ENCODE measurements at regions not wholly inside any gene's neighbourhood (a gene's known extent, or its start where the extent isn't known, plus 50 kb on each side); places are given as distances from the start of the nearest gene placed in this dataset.

DNA sequence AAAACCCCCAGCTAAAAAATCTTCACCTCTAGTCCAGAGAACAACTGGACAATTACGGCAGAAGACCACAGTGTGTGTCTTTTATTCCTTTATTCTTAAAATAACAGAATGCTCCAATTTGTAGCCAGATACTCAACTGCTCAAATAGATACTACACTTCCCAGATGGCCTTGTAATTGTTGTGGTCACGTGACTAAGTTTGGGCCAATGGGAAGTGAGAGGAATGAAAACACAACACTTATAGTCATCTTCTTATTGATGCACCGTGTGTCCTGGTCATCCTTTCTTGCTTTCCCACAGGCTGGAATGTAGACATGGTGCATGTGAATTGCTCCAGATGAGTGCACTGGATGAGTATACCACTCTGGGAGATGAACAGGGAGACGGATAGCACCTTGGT, 145.1 kb downstream of the CDC42EP3 start:
- no peaks in the 10 kb centered on the region for H3K27me3 ChIP-seq (ENCODE audit: low read depth)
- no peaks in the 10 kb centered on the region for H3K9me3 ChIP-seq
- H3K27ac ChIP-seq: no peak overlapping the region
- peaks cover 18% of the 10 kb centered on the region for H3K4me1 ChIP-seq
- ATAC-seq (no peak), DNase-seq (no peak)
- H3K4me3 ChIP-seq: no peak overlapping the region
- no peak for TF ChIP-seq CTCF (IDR thresholded peaks at IDR 0.05)
- intact Hi-C loops (cut with DNase I): no loop called here
- H3K36me3 ChIP-seq: no peaks in the 10 kb centered on the region

- H3K27me3 ChIP-seq (ENCODE audit: low read depth): no peaks in the 10 kb centered on the region
- peaks cover 18% of the 10 kb centered on the region for H3K4me1 ChIP-seq
- no peak for ATAC-seq
- no peak overlapping the region for H3K27ac ChIP-seq
- H3K9me3 ChIP-seq: no peaks in the 10 kb centered on the region
- no peaks in the 10 kb centered on the region for H3K36me3 ChIP-seq
- H3K4me3 ChIP-seq: no peak overlapping the region
- no peak for DNase-seq
- no peak for TF ChIP-seq CTCF (IDR thresholded peaks at IDR 0.05)
- intact Hi-C loops (cut with DNase I): no loop called here
Measured at GRCh38 chr2:37526856-37527255, 144.6 kb downstream of the CDC42EP3 start.

DNA sequence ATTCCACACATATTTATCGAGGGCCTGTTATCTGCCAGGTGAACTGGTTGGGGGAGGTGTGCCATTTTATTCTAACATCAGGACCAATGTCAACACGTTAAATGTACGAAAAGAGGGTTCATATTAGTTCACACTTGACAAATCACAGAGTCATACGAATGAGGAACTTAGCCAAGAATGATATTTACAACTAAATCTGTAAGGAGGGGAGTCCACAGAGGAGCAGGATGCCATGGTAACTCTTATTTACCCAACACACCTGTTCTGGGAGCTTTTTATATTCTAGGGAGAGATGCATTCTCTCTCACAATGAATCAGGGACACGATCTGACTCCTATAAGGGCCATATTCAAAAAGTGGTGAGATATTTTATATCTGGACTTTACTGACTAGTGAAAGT, 144.1 kb downstream of the CDC42EP3 start:
- Histone ChIP-seq H3K27ac (no peak overlapping the region), H3K36me3 (no peaks in the 10 kb centered on the region), H3K4me3 (no peak overlapping the region), H3K9me3 (no peaks in the 10 kb centered on the region), H3K27me3 (ENCODE audit: low read depth) (no peaks in the 10 kb centered on the region), H3K4me1 (peaks cover 18% of the 10 kb centered on the region)
- DNase-seq (no peak), ATAC-seq (no peak)
- intact Hi-C loops (cut with DNase I): no loop called here
- TF ChIP-seq CTCF (IDR thresholded peaks at IDR 0.05): no peak

GRCh38 chr2:37529830-37530415, 141.5 kb downstream of the CDC42EP3 start:
- ATAC-seq: no peak
- H3K4me1 ChIP-seq: no peaks in the 10 kb centered on the region
- no peaks in the 10 kb centered on the region for H3K9me3 ChIP-seq
- no peaks in the 10 kb centered on the region for H3K27me3 ChIP-seq (ENCODE audit: low read depth)
- no peak overlapping the region for H3K27ac ChIP-seq
- no peaks in the 10 kb centered on the region for H3K36me3 ChIP-seq
- intact Hi-C loops (cut with DNase I): no loop called here
- H3K4me3 ChIP-seq: no peak overlapping the region
- no peak for TF ChIP-seq CTCF (IDR thresholded peaks at IDR 0.05)
- no peak for DNase-seq

DNA sequence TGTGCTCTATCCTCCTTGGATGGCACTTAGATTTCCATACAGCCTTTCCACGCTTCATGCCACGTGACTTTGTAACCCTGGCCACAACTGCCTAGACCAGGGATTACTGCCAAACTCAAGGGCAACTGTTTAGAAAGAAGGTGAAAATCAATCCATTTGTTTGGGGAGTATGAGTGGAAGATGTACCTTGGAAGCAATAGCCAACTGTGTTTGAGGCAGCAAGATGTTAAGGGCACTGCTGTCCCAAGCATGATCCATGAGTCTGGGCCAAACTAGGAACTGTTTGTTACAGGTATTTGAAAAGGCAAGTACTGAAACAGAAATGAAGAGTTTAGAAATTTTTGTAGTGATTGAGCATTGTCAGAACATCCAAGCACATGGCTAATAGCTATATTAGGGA, 138.9 kb downstream of the CDC42EP3 start:
- DNase-seq (no peak), ATAC-seq (no peak)
- Histone ChIP-seq H3K4me1 (no peaks in the 10 kb centered on the region), H3K36me3 (no peaks in the 10 kb centered on the region), H3K4me3 (no peak overlapping the region), H3K9me3 (no peaks in the 10 kb centered on the region), H3K27me3 (ENCODE audit: low read depth) (no peaks in the 10 kb centered on the region), H3K27ac (no peak overlapping the region)
- no peak for TF ChIP-seq CTCF (IDR thresholded peaks at IDR 0.05)
- intact Hi-C loops (cut with DNase I): no loop called here

GRCh38 chr2:37537316-37537715, 134.1 kb downstream of the CDC42EP3 start:
- ATAC-seq (no peak), DNase-seq (no peak)
- H3K9me3 ChIP-seq: no peaks in the 10 kb centered on the region
- H3K27me3 ChIP-seq (ENCODE audit: low read depth): no peaks in the 10 kb centered on the region
- TF ChIP-seq CTCF (IDR thresholded peaks at IDR 0.05): no peak
- intact Hi-C loops (cut with DNase I): no loop called here
- H3K4me3 ChIP-seq: no peak overlapping the region
- no peaks in the 10 kb centered on the region for H3K4me1 ChIP-seq
- no peak overlapping the region for H3K27ac ChIP-seq
- H3K36me3 ChIP-seq: no peaks in the 10 kb centered on the region

All from lower lobe of right lung (tissue), 2 donors.